NCI-H345 (cell line): ENCODE measurements at regions not wholly inside any gene's neighbourhood (a gene's known extent, or its start where the extent isn't known, plus 50 kb on each side); places are given as distances from the start of the nearest gene placed in this dataset.
"Not testable (repeated sequence)": the region's sequence is repeated elsewhere in the genome, so short reads cannot be mapped to it uniquely, and the experiment has no call there.

Source experiments
- DNase-seq: peaks from one replicate; lab custom pipeline; 2025; lab: John Stamatoyannopoulos, UW

DNA sequence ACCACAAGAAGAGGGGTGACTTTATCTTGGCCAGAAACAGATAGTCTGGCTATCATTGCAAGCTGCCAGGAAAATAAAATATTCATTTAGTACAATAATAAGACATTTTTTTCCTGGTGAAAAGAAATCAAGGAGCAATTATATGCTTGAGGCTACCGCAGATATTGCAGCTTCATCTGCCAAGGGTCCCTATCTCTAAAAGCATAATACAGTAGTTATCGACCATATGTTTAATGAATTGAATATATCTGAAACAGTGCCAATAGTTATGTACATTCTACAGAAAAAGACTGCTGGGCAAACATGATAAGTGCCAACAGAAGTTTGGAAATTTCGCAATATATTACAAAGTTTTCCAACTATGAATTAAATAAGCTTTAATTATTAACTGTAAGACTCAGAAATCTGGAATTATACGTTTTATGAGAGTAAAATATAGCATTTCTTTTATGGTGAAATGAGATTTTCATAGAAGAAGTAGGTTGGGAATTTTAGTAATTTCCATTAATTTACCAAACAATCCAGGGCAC is 561.1 kb upstream of the ZP4 start:
- DNase-seq: no peak

DNA sequence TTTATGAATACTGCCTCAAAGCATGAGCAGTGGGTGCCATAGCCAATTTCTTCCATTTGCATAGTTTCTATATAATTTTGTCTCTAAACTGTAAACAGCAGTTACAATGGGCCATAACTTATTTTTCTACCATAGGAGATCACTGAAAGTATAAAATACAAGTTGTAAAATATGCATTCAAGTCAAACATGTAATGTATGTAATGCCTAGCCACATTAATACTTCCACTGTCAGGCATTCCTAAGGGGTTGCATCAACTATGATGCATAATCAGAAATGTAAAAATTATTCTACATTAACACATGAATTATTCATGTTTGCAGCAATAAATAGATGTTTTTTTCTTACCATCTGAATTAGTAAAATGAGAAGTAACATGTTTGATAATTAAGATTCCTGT is 560.3 kb upstream of the ZP4 start:
- DNase-seq: no peak

DNA sequence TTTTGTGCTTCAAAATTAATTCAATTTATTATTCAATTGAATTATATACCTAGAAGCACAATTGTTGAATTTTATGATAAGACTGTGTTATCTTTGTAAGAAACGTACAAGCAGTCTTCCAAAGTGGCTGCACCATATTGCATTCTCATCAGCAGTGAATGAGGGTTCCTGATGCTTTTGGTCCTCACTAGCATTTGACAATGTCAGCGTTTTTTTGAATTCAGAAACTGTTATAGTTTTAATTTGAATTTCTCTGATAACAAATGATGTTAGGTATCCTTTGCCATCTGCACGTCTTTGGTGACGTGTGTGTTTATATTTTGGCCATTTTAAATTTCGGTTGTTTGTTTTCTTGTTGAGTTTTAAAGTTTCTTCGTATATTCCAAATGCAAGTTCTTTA is 553.0 kb upstream of the ZP4 start:
- DNase-seq: no peak

DNA sequence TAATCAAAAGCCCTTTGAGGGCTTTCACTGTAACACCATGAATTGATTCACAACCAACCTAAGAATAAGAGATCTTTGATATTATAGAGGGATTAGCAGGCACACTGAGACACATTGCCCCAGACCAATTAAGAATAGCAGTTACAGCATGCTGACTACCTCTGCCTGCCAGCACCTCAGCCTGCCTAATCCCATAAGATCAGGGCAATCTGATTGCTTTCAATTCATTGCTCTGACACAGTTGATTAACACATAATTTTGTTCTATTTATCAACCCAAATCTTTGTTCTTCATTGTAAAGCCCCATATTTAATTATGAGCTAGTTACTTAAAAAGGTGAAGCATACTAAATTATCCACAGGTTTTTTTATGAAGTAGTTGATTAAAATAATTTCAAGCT is 548.8 kb upstream of the ZP4 start:
- no peak for DNase-seq

DNA sequence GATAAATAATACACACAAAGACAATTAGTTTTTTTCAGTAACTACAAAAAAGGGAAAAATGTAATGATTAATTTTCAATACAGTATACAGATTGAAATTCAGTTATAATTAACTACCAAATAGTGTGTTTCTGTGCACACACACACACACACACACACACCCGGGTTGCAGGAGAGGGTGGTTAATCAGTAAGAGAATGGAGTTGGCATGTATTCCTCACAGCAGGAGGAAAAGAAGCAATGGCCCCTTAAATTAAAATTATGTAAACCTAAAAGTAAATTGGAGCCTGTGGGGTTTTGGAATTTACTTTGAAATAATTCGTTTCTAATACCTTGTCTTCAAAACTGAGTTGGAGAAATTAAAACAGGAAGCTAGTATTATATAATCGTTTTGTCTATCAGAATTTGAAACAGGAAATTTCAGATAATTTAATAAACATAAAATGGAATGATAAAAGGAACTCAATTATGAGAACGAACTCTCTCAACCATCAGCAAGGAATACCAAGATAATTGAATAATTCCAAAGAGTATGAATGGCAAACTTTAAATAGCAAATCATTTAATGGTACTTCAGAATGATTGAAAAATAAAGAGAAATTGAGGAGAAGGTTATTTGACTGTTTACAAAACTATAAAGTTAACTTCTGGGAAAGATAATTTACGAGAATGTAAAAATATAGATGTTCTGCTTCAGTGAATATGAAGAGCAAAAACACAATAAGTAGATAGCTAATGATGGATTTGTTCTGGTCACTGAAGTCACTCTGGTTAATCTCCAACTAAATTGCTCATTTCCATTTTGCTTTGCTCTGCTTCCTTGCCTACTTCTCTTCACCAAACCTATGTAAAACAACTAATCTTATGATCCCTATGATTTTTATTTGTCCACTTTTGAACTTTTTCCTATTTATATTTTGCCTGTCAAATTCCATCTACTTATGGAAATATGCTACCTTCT is 547.9 kb upstream of the ZP4 start:
- no peak for DNase-seq

DNA sequence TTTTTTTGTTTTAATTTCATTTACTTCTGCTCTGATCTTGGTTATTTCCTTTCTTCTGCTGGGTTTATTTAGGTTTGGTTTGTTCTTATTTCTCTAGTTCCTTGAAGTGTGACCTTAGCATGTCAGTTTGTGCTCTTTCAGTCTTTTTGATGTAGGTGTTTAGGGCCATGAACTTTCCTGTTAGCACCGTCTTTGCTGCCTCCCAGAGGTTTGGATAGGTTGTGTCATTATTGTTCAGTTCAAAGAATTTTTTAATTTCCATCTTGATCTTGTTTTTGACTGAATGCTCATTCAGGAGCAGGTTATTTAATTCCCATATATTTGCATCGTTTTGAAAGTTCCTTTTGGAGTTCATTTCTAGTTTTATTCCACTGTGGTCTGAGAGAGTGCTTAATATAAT is 539.0 kb upstream of the ZP4 start:
- DNase-seq: not testable (repeated sequence)

DNA sequence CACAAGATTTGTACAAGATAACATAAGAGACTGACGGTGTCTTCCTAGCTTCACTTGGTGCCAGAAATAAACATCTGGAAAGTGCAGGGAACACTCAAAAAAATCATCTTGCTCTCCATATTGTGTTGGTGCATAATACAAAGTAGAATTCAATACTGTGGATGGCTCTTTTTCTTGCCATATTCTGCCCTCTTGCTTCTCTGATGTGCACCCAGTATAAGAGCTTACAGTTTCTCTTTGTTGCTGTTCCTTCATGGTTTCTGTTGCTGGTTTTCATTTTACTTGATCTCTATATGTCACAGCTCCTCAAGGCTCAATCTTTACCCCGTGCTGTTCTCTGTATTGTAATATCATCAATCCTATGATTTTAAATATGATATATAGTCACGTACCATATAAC is 528.5 kb upstream of the ZP4 start:
- no peak for DNase-seq

DNA sequence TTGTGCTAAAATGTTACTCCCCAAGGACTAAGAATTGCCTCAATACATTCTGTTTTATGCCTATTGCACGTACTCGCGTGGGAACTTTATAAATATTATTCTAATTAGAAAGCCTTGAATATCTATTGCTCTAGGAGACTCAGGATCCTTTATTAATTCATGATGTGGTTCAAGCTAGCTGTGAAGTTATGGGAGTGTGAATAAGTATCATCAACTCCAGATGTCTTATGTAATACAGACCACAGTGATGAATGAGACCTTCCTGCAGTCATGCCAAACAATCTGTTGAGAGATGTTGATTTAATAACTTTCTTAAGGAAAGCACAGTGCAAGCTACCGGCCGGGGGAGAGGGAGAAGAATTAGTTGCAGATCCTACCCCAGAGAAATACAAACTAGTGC is 519.2 kb upstream of the ZP4 start:
- DNase-seq: no peak

DNA sequence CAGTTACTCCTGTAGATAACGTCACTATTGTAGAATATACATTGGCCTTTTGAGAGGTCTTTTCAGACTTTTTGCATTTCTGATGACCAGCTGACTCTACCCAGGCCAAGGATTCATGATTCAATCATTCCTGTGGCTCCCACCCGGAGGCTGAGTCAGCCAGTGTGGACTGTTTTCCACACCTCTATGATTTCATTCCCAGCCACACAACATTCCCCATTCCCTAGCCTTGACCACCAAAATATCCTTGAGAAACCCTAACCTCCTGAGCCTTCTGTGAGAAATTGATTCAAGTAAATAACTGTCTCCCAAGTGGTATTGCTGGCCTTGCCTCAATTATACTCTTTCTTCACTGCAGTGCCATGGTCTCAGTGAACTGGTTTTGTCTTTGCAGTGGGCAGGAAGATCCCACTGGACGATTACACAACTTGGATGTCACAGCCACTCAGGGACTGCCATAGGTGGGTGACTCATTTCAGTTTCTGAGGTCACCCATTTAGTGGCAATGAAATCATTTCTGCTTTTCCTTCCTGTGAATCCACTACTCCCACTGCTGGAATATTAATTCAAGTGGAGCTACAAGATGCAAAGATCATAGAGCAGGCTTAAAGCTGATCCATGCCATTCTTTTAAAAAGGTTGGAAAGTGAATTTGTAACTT is 518.6 kb upstream of the ZP4 start:
- DNase-seq: no peak

DNA sequence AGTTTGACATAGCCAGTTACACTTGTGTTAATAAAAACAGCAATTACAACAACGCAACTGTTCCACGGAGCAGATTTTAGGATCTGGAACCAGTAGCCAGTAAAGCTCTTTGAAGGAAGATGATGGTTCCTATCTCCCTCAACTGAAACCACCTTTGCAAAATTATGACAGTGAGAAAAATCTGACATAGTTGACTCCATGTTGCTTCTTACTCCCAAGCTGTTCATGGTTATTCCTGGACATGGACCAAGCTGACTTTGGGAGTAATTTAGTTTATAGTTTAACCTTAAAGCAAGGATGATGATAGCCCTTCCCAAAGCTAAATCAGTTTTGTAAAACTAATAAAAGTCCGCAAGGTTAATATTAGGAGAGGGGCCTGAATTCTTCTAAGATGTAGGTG is 518.0 kb upstream of the ZP4 start:
- DNase-seq: no peak

DNA sequence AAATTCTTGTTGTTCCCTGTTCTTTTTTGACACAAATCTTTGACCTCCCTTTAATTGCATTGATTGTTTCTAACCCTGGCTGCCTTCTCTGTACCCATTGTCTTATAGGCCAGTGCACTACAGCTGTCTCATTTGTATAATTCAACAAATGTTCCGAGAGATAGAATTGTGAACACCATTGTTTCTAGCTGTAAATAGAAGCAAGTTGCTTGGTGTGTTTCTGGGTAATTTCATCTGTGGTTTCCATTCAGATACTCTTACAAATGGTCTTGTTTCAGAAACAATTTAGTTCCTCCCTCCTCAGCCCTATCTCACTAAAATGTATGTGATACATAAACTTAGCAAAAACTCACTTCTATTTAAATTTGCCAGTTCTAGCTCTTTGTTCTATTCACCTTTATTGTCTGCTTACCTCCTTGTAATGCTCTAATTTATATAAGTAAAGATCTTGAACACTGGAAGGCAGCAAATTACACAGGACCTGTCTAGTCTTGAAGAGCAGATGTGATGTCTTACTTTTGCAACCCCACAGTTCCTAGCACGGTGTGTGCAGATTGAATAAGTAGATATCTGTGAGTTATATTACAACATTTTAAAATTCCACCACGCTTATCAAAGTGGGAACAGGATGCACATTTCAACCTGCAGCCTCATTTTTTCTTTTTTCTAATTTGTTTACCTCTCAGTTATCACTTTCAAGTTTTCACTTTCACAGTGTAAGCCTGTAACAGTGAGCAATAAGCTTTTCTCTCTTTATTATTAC is 515.6 kb upstream of the ZP4 start:
- no peak for DNase-seq

DNA sequence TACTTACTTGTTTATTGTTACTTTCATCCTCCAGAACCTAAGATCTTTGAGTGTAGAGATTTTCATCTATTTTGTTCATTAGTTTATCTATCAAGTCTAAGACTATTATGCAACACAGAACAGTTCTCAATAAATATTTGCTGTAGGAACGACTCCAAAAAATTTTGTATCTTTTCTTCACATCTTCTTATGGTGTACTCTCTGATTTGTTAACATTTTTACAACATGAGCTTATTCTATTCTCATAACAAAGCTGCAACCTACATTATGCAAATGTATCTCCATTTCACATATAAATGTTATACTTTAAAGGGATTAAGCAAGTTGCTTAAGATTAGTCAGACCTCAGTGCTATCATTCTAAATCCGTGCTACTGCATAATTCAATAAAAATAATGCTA is 514.2 kb upstream of the ZP4 start:
- no peak for DNase-seq

DNA sequence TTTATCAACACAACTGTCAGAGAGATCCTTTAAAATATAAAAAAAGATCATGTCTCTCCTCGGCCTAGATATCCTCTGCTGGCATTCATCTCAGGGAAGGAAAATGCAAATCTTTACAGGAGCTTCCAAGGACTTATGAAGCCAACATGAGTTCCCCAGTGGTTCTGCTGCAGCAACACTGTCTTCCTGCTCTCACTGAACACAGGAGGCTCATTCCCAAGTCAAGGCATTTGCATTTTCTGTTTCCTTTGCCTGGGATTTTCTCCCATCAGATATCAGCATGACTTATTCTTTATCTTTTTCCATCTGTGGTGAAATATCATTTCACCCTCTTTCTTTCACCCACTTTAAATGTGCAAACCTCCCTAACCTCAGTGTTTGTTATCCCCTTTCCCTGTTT is 513.8 kb upstream of the ZP4 start:
- no peak for DNase-seq

DNA sequence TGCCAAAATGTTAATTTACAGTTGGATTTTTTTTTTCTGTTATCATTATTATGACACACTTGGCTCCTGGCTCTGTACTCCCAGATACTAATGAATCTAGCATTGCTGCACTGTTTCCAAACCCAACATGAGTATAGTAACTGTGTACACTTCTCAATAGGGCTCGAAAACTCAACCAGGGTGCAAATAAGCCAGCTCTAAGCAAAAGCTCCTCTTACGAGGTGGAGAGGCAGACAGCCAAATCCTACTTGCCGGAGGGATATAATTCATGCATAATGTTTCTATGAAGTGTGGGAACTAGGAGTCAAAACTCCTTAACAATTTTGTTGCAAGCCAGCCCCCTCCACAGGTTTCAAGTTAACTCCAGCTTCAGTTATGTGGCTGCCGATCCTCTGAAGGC is 510.4 kb upstream of the ZP4 start:
- no peak for DNase-seq

DNA sequence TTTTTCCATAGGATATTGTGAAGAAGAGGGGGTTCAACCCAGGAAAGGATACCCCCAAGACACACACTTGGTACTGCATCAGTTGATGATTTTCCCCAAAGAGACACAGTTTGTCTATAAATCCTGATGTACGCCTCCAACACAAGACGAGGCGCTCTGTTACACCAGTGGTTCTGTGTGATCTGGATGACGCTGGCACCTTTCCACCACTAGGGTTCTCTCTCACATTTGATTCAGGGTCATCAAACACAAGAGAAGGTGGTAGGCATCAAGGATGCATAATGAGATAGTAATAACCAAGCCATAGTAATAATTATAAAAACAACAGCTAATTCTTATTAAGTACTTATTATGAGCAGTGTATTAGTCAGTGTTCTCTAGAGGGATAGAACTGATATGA is 508.8 kb upstream of the ZP4 start:
- no peak for DNase-seq

DNA sequence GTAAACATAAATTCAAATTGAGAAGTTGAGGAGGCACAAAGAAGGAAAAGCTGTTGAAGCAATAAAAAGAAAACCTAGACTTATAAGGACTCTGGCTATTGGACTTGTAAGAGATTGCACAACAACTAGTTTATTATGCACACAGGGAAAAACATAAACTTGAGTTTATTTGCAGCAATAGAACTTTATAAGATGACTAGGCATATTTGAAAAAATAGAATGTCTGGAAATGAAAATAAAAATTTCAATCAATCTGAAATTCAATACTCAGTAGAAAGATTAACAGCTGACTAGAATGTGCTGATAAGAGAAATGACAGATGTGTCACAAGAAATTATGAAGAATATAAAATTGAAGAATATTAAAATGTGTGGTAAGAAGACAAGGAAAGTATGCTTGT is 505.4 kb upstream of the ZP4 start:
- DNase-seq: no peak

DNA sequence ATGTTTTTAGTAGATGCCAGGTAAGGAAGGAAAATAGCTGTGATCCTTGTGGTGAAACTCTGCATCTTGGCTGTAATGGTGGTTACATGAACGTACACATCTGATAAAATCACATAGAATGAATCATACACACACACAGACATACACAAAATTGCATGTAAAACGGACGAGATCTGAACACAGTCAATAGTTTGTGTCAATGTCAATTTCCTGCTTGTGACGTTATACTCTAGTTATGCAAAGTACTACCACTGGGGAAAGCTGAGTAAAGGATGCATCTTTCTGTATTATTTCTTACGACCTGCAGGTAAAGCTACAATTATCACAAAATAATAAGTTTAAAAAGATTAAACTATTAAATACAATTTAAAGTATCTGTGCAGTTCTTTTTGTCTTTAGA is 493.7 kb upstream of the ZP4 start:
- DNase-seq: no peak

DNA sequence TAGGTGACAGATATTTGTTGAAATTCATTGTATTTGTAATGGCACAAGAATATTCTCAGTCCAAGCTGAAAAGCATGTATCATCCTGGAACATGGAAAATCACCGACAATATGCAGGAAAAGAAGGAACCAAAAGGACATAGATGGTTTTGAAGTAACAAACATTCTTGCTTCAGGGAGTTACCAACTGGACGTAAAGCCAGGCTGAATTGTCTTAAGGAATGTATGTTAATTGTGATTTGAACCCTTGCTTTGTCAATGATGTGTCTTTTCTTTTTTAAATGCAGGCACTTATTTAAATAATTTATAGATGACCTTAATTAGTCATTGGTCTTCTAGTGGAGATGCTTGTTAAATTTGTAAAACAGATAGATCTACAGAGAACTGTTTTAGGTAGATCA is 489.4 kb upstream of the ZP4 start:
- no peak for DNase-seq

DNA sequence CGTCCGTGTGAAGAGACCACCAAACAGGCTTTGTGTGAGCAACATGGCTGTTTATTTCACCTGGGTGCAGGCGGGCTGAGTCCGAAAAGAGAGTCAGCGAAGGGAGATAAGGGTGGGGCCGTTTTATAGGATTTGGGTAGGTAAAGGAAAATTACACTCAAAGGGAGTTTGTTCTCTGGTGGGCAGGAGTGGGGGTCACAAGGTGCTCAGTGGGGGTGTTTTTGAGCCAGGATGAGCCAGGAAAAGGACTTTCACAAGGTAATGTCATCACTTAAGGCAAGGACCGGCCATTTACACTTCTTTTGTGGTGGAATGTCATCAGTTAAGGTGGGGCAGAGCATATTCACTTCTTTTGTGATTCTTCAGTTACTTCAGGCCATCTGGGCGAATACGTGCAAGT is 488.7 kb upstream of the ZP4 start:
- not testable (repeated sequence) for DNase-seq

DNA sequence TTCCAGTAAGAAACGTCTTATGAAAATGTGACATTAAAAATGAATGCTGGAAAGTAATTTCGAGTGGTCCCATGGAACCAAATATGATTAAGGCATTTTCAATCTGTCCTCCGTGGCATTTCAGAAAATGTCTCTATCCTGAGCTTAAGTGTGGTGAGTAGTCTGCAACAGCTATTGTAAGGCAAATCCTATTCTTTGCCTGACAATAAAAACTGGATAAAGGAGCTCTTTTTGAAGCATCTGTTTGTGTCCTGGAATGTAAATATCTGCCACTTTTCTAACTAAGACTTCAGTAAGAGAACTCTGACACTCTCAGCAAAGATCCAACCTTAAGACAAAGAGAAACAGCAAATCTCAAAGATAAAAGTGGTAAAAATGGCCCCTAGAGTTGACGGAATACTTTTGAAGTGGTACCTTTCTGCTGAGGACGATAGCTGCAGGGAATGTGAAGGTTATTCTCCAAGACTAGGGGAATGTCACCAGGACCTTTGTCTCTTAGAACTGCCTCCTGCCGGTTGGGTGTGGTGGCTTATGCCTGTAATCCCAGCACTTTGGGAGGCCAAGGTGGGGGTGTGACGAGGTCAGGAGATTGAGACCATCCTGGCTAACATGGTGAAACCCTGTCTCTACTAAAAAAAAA is 486.7 kb upstream of the ZP4 start:
- no peak for DNase-seq

DNA sequence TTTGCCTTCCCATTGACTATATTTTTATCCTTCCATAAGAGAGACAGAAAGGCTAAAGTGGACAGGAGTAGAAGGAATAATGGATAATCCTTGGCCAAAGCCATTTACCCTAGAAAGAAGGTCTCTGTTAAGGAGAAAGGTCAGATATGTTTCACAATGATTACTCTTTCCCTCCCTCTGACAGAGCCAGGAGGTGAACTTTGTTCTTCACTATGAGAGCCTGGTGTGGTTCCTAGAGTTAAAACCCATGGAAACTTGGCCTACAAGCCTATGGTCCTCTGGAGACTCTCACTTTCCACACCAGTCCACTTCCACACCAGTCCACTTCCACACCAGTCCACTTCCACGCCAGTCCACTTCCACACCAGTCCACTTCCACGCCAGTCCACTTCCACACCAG is 479.9 kb upstream of the ZP4 start:
- no peak for DNase-seq

DNA sequence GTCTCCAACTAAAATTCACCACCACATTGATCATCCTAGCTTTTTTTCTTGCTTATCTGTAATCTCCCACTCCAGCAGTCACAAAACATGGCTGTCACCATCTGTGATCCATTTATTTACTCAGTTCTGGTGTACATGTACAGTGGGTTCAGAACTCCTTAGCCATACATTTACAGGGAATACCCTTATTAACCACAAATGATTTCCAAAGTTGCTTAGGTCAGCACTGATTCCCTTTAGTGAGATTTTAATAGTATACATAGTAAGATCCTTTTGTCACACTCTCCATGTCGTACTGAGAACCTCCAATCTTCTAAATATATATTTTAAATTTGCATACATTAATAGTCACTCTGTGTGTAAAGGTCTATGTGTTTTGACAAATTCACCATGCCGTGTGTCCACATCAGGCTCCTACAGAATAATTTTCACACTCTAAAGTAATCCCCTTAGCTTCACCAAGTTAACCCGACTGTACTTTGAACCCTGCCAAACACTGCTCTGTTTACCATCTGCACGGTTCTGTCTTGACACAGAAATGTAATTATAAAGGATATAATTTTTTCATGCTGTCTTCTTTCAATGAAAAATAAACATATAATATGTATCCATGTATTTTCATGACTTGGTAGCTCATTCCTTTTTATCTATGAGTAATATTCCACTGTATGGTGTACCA is 473.6 kb upstream of the ZP4 start:
- DNase-seq: no peak
